K562 (cell line): ENCODE measurements at regions not wholly inside any gene's neighbourhood (a gene's known extent, or its start where the extent isn't known, plus 50 kb on each side); places are given as distances from the start of the nearest gene placed in this dataset.

ENCODE experiments used
- ATAC-seq: fragments of 200-7000 bp; cut with Tn5 transposase; 3 replicates; pipeline ENCODE4 v1.9.1; 2020; ENCODE audit warnings: moderate library complexity
- BruUV-seq: library from RNA; stranded (reverse); fragments of 400-500 nt; replicated peaks from 2 replicates; lab custom pipeline; 2021; lab: Mats Ljungman, UMichigan
- CTCF ChIA-PET: fragments of 300-600 bp; formaldehyde crosslinking; extraction: SDS; loops from one replicate; lab custom pipeline; 2021; ENCODE audit warnings: low intra/inter-chr PET ratio; lab: Yijun Ruan, JAX
- POLR2A ChIA-PET: fragments of 300-600, 350-650 bp; sonication (Branson Sonifier 250); formaldehyde crosslinking; extraction: SDS; loops from one replicate; lab custom pipeline; 2021; ENCODE audit warnings: antibody characterized with exemption, inconsistent platforms; lab: Yijun Ruan, JAX
- DNase-seq, 4 experiments: peaks; one replicate each; pipeline versions ENCODE4 v3.0.0 to v3.0.0-alpha.2; 2011 to 2018; ENCODE audit warnings: low spot score in 3 of 4, mixed read lengths in 3 of 4; ENCODE audit errors: extremely low read depth in 1 of 4
- FAIRE-seq: peaks from 2 replicates; lab custom pipeline; 2011; peaks lifted over from hg19 to GRCh38; lab: Jason Lieb, UNC
- H2AFZ ChIP-seq: 2 replicates; pipeline ENCODE4 v1.6.0; 2011; ENCODE audit warnings: low read depth, low read length, control low read depth, inconsistent platforms
- H3K27ac ChIP-seq: fragments of 200-600 bp; 3 replicates; pipeline ENCODE4 v1.8.0; 2011; ENCODE audit warnings: low read depth, mild to moderate bottlenecking, control low read depth, inconsistent platforms, low read length, moderate library complexity, mixed read lengths; ENCODE audit errors: extremely low read depth
- H3K27me3 ChIP-seq, 2 experiments: fragments of 300-600 bp in 1 of 2; 2 replicates in 1 of 2; 3 replicates in 1 of 2; pipeline versions ENCODE4 v1.6.0 to v1.8.0; 2011; ENCODE audit warnings: inconsistent platforms in 2 of 2, low read length in 2 of 2, mild to moderate bottlenecking in 1 of 2, mixed read lengths in 1 of 2, moderate library complexity in 1 of 2; ENCODE audit not compliant: control insufficient read depth in 2 of 2, insufficient read depth in 2 of 2
- H3K36me3 ChIP-seq: fragments of 300-600 bp; 3 replicates; pipeline ENCODE4 v1.8.0; 2011; ENCODE audit warnings: mild to moderate bottlenecking, low read length, inconsistent platforms; ENCODE audit not compliant: control insufficient read depth, insufficient read depth
- H3K4me1 ChIP-seq, 2 experiments: fragments of 200-600 bp in 1 of 2; replicated peaks in 1 of 2; 2 replicates in 1 of 2; 3 replicates in 1 of 2; pipeline versions ENCODE4 v1.5.1 to v1.8.0; 2011; ENCODE audit warnings: inconsistent platforms in 2 of 2, low read length in 2 of 2, mild to moderate bottlenecking in 1 of 2, mixed read lengths in 1 of 2, moderate library complexity in 1 of 2; ENCODE audit not compliant: control insufficient read depth in 2 of 2, insufficient read depth in 2 of 2
- H3K4me2 ChIP-seq: 2 replicates; pipeline ENCODE4 v1.6.1; 2011; ENCODE audit warnings: low read length, control low read depth, inconsistent platforms, mixed read lengths; ENCODE audit not compliant: insufficient read depth
- H3K4me3 ChIP-seq: fragments of 200-600 bp; sonication (generic), shearing (Covaris generic); 2 replicates; pipeline ENCODE4 v1.5.1; 2016; ENCODE audit warnings: control low read depth, inconsistent platforms
- H3K79me2 ChIP-seq: fragments of 200-600 bp; 3 replicates; pipeline ENCODE4 v1.8.0; 2011; ENCODE audit warnings: low read length, inconsistent platforms; ENCODE audit not compliant: control insufficient read depth, insufficient read depth
- H3K9ac ChIP-seq, 2 experiments: 2 replicates each; pipeline versions ENCODE4 v1.6.0 to v1.6.1; 2011; ENCODE audit warnings: low read depth in 2 of 2, low read length in 2 of 2, control low read depth in 1 of 2, inconsistent platforms in 1 of 2, mild to moderate bottlenecking in 1 of 2, mixed read lengths in 1 of 2; ENCODE audit not compliant: insufficient read depth in 1 of 2
- H3K9me1 ChIP-seq: one replicate; pipeline ENCODE4 v1.6.0; 2011; ENCODE audit warnings: inconsistent platforms, mild to moderate bottlenecking, low read length, moderate library complexity; ENCODE audit not compliant: control insufficient read depth, insufficient read depth
- H3K9me3 ChIP-seq: replicated peaks from 2 replicates; pipeline ENCODE4 v1.5.1; 2011; ENCODE audit warnings: low read depth, low read length, inconsistent platforms; ENCODE audit not compliant: control insufficient read depth, insufficient read depth
- H4K20me1 ChIP-seq: replicated peaks from 2 replicates; pipeline ENCODE4 v1.6.1; 2011; ENCODE audit warnings: low read length, inconsistent platforms, mixed read lengths; ENCODE audit not compliant: control insufficient read depth, insufficient read depth
- C11orf30 ChIP-seq: fragments of 450-650 bp; IDR thresholded peaks from 2 replicates; pipeline ENCODE4 v1.6.1; 2016; ENCODE audit warnings: low read depth, mild to moderate bottlenecking
- GABPB2 ChIP-seq: fragments of 250-450 bp; sonication (Bioruptor Pico); conservative IDR thresholded peaks from 2 replicates; pipeline ENCODE4 v1.5.1; 2021; ENCODE audit warnings: mild to moderate bottlenecking
- MECOM ChIP-seq: fragments of 250-450 bp; sonication (Bioruptor Pico); IDR thresholded peaks from 2 replicates; pipeline ENCODE4 v1.8.0; 2022; ENCODE audit warnings: inconsistent platforms
- NCOR1 ChIP-seq: fragments of 450-650 bp; IDR thresholded peaks from 2 replicates; pipeline ENCODE4 v1.6.1; 2016; ENCODE audit warnings: mild to moderate bottlenecking, moderate library complexity
- NR2C2 ChIP-seq, 2 experiments: fragments of 200-800 bp in 1 of 2; sonication (Bioruptor generic) in 1 of 2; sonication (generic) in 1 of 2; formaldehyde crosslinking in 1 of 2; IDR thresholded peaks; 2 replicates each; pipeline versions ENCODE4 v1.6.1 to v1.8.0; 2016 to 2022; ENCODE audit warnings: mild to moderate bottlenecking in 1 of 2, missing compliant biosample characterization in 1 of 2, missing genetic modification characterization in 1 of 2, missing genetic modification reagents in 1 of 2
- PTBP1 ChIP-seq: fragments of 200-400 bp; formaldehyde crosslinking; IDR thresholded peaks from 2 replicates; pipeline ENCODE4 v1.6.1; 2017; ENCODE audit warnings: low read depth, low read length
- RBM34 ChIP-seq: fragments of 200-400 bp; formaldehyde crosslinking; IDR thresholded peaks from 2 replicates; pipeline ENCODE4 v1.6.1; 2018; ENCODE audit warnings: low read length, borderline replicate concordance; ENCODE audit not compliant: insufficient read depth
- SMAD1 ChIP-seq: fragments of 150-350 bp; IDR thresholded peaks from 2 replicates; pipeline ENCODE4 v1.6.1; 2014; ENCODE audit warnings: low read length, low read depth; ENCODE audit not compliant: partially characterized antibody
- SMAD2 ChIP-seq: fragments of 150-350 bp; IDR thresholded peaks from 2 replicates; pipeline ENCODE4 v1.6.1; 2014; ENCODE audit warnings: low read depth, mild to moderate bottlenecking, low read length
- SRSF3 ChIP-seq: fragments of 200-400 bp; formaldehyde crosslinking; IDR thresholded peaks from 2 replicates; pipeline ENCODE4 v1.6.1; 2016; ENCODE audit warnings: mild to moderate bottlenecking, low read length, moderate library complexity; ENCODE audit not compliant: insufficient read depth
- WGBS: fragments of 100-300 bp; shearing (Covaris generic); methylation state at CpG from one replicate; pipeline ENCODE4 v1.1.6; 2016; ENCODE audit warnings: low coverage, mixed read lengths; ENCODE audit not compliant: insufficient coverage; ENCODE audit errors: missing lambda C conversion rate; 5-methylcytosine and 5-hydroxymethylcytosine counted together
- in situ Hi-C: fragments of 300-500 bp; cut with MboI; formaldehyde crosslinking; loops from 4 replicates; pipeline ENCODE4 v1.15.0; 2018; ENCODE audit warnings: inconsistent platforms, mixed read lengths
- intact Hi-C: fragments of 100-400 bp; cut with micrococcal nuclease; formaldehyde crosslinking; loops from 2 replicates; pipeline ENCODE4 v1.14.2; 2022

DNA sequence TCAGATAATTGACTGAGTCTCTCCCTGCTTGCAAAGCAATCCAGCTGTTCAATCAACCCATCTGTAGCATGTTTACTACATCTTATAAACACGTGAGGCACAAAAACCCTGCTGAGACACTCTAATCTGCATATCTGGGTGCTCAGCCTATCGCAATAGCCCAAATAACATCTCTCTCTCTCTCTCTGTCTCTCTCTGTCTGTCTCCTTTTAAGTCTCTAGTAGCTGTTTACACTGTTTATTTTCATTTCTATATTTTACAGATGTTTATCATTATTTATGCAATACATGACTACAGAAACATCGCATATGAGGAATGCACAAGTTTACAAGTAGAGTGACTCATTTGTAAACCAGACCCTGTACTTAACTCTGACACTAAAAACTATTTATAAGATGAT is 422.1 kb upstream of the DSEL start:
- H3K9me3 ChIP-seq = no peaks in the 10 kb centered on the region
- ChIA-PET POLR2A (no interaction called here), CTCF (no interaction called here)
- no peak for TF ChIP-seq PTBP1
- no peak for TF ChIP-seq SMAD2
- no peak for TF ChIP-seq C11orf30
- TF ChIP-seq SRSF3 = no peak
- no peak for TF ChIP-seq GABPB2 (CRISPR knock-in tag)
- TF ChIP-seq RBM34 = no peak
- no peak for TF ChIP-seq MECOM
- no peak for TF ChIP-seq NCOR1
- TF ChIP-seq SMAD1 = no peak
- no peak for TF ChIP-seq NR2C2 (CRISPR knock-in tag; IDR thresholded peaks at IDR 0.05)
- TF ChIP-seq NR2C2 (tag; IDR thresholded peaks at IDR 0.05) = no peak
- no peak for FAIRE-seq
- ATAC-seq = no peak
- H4K20me1 ChIP-seq = no peaks in the 10 kb centered on the region
- H3K27me3 ChIP-seq = no peaks in the 10 kb centered on the region
- in situ Hi-C loops = no loop called here
- no peak for DNase-seq
- no peak overlapping the region for H3K4me2 ChIP-seq
- H3K9me1 ChIP-seq = no peaks in the 10 kb centered on the region
- 0% methylated on average over 3 of the region's 3 CpGs for WGBS
- no peak overlapping the region for H3K9ac ChIP-seq
- H3K4me1 ChIP-seq = no peaks in the 10 kb centered on the region
- no TSS peak for BruUV-seq
- no peak overlapping the region for H3K27ac ChIP-seq
- intact Hi-C loops = no loop called here
- H3K4me3 ChIP-seq = no peak overlapping the region
- H2AFZ ChIP-seq = no peak overlapping the region
- no peaks in the 10 kb centered on the region for H3K36me3 ChIP-seq
- no peaks in the 10 kb centered on the region for H3K79me2 ChIP-seq
